Caco-2 (cell line): ENCODE measurements at regions not wholly inside any gene's neighbourhood (a gene's known extent, or its start where the extent isn't known, plus 50 kb on each side); places are given as distances from the start of the nearest gene placed in this dataset.
A peak's percentile ranks its signal among the peaks of the same experiment; 100 is the strongest.

Experiments
- BruUV-seq: library from RNA; stranded (reverse); fragments of 400-500 nt; replicated peaks from 2 replicates; lab custom pipeline; 2021; lab: Mats Ljungman, UMichigan
- CTCF ChIA-PET: fragments of 300-600 bp; sonication (Branson Sonifier 250); formaldehyde crosslinking; loops from one replicate; lab custom pipeline; 2022; ENCODE audit warnings: antibody characterized with exemption; lab: Charles Lee
- POLR2A ChIA-PET: fragments of 300-600 bp; sonication (Branson Sonifier 250); formaldehyde crosslinking; loops from one replicate; lab custom pipeline; 2022; ENCODE audit warnings: antibody characterized with exemption; lab: Charles Lee
- DNase-seq, 2 experiments: peaks; one replicate each; pipeline versions ENCODE4 v3.0.0 to v3.0.0-alpha.2; 2020 to 2022
- H3K27me3 ChIP-seq: replicated peaks from 2 replicates; pipeline ENCODE4 v1.6.0; 2011; ENCODE audit warnings: low read length; ENCODE audit not compliant: control insufficient read depth, insufficient read depth
- H3K36me3 ChIP-seq: 2 replicates; pipeline ENCODE4 v1.5.1; 2011; ENCODE audit warnings: low read length; ENCODE audit not compliant: control insufficient read depth, insufficient read depth
- H3K4me1 ChIP-seq: fragments of 250-450 bp; sonication (Bioruptor Pico); 2 replicates; pipeline ENCODE4 v1.5.1; 2020; ENCODE audit warnings: mild to moderate bottlenecking
- H3K4me3 ChIP-seq: 2 replicates; pipeline ENCODE4 v1.5.1; 2011; ENCODE audit warnings: low read depth, mild to moderate bottlenecking, control low read depth, low read length
- H3K9me3 ChIP-seq: fragments of 250-450 bp; sonication (Bioruptor Pico); 2 replicates; pipeline ENCODE4 v1.5.1; 2020; ENCODE audit warnings: mild to moderate bottlenecking, moderate library complexity
- H3K27ac Mint-ChIP-seq: one replicate; pipeline ENCODE4 v1.8.0; 2022; ENCODE audit warnings: mixed read lengths; ENCODE audit not compliant: unreplicated experiment
- H3K27me3 Mint-ChIP-seq: one replicate; pipeline ENCODE4 v1.8.0; 2022; ENCODE audit warnings: mixed read lengths; ENCODE audit not compliant: insufficient read depth, unreplicated experiment
- H3K36me3 Mint-ChIP-seq: one replicate; pipeline ENCODE4 v1.8.0; 2022; ENCODE audit warnings: mild to moderate bottlenecking, mixed read lengths; ENCODE audit not compliant: insufficient read depth, unreplicated experiment
- H3K4me1 Mint-ChIP-seq: one replicate; pipeline ENCODE4 v1.8.0; 2022; ENCODE audit warnings: low read depth, mixed read lengths; ENCODE audit not compliant: unreplicated experiment
- H3K4me3 Mint-ChIP-seq: one replicate; pipeline ENCODE4 v1.8.0; 2022; ENCODE audit warnings: mild to moderate bottlenecking, moderate library complexity, mixed read lengths; ENCODE audit not compliant: unreplicated experiment
- H3K9me3 Mint-ChIP-seq: one replicate; pipeline ENCODE4 v1.8.0; 2022; ENCODE audit warnings: mixed read lengths; ENCODE audit not compliant: unreplicated experiment
- intact Hi-C: fragments of 100-400 bp; cut with micrococcal nuclease; formaldehyde crosslinking; loops from one replicate; pipeline ENCODE4 v1.10.0; 2022; ENCODE audit not compliant: unreplicated experiment
- TF ChIP-seq, protein P1 (sequence below), 2 experiments: fragments of 200-600 bp in 1 of 2; IDR thresholded peaks; 1 replicate in 1 of 2; 2 replicates in 1 of 2; pipeline versions ENCODE4 v1.5.1 to v1.8.0; 2011 to 2022; ENCODE audit warnings: antibody characterized with exemption in 1 of 2, control low read depth in 1 of 2, inconsistent platforms in 1 of 2, low read depth in 1 of 2, low read length in 1 of 2, mild to moderate bottlenecking in 1 of 2, moderate library complexity in 1 of 2; ENCODE audit not compliant: insufficient read depth in 1 of 2, severe bottlenecking in 1 of 2, unreplicated experiment in 1 of 2

GRCh38 chr3:175965036-175965435 lies 1105.9 kb downstream of the NAALADL2 start:
- Mint-ChIP-seq H3K27me3 (no peaks in the 10 kb centered on the region), H3K27ac (no peak overlapping the region), H3K4me3 (no peak overlapping the region), H3K4me1 (no peaks in the 10 kb centered on the region), H3K36me3 (no peaks in the 10 kb centered on the region), H3K9me3 (peaks cover 33% of the 10 kb centered on the region)
- no peaks in the 10 kb centered on the region for H3K9me3 ChIP-seq
- DNase-seq: no peak
- TF ChIP-seq, protein P1, sequence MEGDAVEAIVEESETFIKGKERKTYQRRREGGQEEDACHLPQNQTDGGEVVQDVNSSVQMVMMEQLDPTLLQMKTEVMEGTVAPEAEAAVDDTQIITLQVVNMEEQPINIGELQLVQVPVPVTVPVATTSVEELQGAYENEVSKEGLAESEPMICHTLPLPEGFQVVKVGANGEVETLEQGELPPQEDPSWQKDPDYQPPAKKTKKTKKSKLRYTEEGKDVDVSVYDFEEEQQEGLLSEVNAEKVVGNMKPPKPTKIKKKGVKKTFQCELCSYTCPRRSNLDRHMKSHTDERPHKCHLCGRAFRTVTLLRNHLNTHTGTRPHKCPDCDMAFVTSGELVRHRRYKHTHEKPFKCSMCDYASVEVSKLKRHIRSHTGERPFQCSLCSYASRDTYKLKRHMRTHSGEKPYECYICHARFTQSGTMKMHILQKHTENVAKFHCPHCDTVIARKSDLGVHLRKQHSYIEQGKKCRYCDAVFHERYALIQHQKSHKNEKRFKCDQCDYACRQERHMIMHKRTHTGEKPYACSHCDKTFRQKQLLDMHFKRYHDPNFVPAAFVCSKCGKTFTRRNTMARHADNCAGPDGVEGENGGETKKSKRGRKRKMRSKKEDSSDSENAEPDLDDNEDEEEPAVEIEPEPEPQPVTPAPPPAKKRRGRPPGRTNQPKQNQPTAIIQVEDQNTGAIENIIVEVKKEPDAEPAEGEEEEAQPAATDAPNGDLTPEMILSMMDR (IDR thresholded peaks at IDR 0.05; ENCODE audit: insufficient read depth in 1 of 2, low read depth in 1 of 2, low read length in 1 of 2, severe bottlenecking in 1 of 2, unreplicated experiment in 1 of 2): no peak
- POLR2A ChIA-PET: no interaction called here
- CTCF ChIA-PET: no interaction called here
- no TSS peak for BruUV-seq
- no peaks in the 10 kb centered on the region for H3K4me1 ChIP-seq
- H3K27me3 ChIP-seq: no peaks in the 10 kb centered on the region
- H3K4me3 ChIP-seq: no peak overlapping the region
- H3K36me3 ChIP-seq: no peaks in the 10 kb centered on the region
- intact Hi-C loops: no loop called here

DNA sequence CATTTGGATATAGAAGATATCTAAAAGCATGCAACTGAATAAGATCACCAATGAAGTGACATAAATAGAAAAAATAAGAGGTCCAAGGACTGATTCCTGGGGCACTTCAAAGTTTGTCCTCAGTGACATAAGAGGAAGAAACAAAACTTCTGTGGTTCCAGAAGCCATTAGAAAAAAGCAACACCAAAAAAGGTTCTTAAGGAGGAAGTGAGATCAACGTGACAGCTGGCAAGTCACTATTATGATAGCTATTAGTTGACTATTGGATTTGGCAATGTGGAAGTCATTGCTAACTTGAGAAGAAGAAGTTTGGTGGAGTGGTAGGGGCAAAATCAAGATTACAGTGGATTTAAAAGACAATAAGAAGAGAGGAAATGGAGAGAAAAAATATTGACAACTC lies 1098.3 kb downstream of the NAALADL2 start:
- H3K27me3 ChIP-seq: no peaks in the 10 kb centered on the region
- H3K9me3 ChIP-seq: no peaks in the 10 kb centered on the region
- ChIA-PET CTCF (interaction anchor here (1.3 kb wide), 1 partner anchor 473 kb away, joined by 9 read pairs; no protein-coding TSS in a partner anchor), POLR2A (no interaction called here)
- intact Hi-C loops: loop anchor here (1.0 to 5.0 kb wide), 5 partner anchors 250 to 981 kb away; no protein-coding TSS in a partner anchor
- TF ChIP-seq, protein P1 (IDR thresholded peaks at IDR 0.05; ENCODE audit: insufficient read depth in 1 of 2, low read depth in 1 of 2, low read length in 1 of 2, severe bottlenecking in 1 of 2, unreplicated experiment in 1 of 2): no peak
- Mint-ChIP-seq H3K4me3 (no peak overlapping the region), H3K36me3 (no peaks in the 10 kb centered on the region), H3K27ac (no peak overlapping the region), H3K9me3 (peaks cover 17% of the 10 kb centered on the region), H3K27me3 (no peaks in the 10 kb centered on the region), H3K4me1 (peaks cover 9% of the 10 kb centered on the region)
- no peak for DNase-seq
- no peaks in the 10 kb centered on the region for H3K36me3 ChIP-seq
- H3K4me3 ChIP-seq: no peak overlapping the region
- no TSS peak for BruUV-seq
- H3K4me1 ChIP-seq: no peaks in the 10 kb centered on the region

DNA sequence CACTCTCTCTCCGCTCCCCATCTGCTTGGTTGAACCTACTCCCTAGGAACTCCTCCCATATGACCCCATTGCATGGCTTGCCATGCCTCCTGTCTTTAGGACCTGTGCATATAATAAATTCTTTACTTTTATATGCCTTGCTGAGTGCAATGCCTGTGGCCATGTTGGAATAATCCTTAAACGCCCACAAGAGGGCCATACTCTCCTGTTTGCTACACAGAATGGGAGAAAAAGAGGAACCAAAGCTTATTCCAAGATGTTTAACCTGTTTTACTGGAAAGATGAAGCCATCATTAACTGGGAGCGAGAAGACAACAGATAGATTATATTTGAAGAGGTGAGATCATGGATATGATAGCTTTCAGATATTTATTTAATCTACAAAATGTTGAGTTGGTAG lies 1097.8 kb downstream of the NAALADL2 start:
- Mint-ChIP-seq H3K36me3 (no peaks in the 10 kb centered on the region), H3K9me3 (peaks cover 17% of the 10 kb centered on the region), H3K4me1 (peaks cover 9% of the 10 kb centered on the region), H3K4me3 (no peak overlapping the region), H3K27ac (no peak overlapping the region), H3K27me3 (no peaks in the 10 kb centered on the region)
- H3K4me1 ChIP-seq: no peaks in the 10 kb centered on the region
- H3K9me3 ChIP-seq: no peaks in the 10 kb centered on the region
- CTCF ChIA-PET: interaction anchor here (1.3 kb wide), 1 partner anchor 474 kb away, joined by 9 read pairs; no protein-coding TSS in a partner anchor
- no peaks in the 10 kb centered on the region for H3K27me3 ChIP-seq
- H3K36me3 ChIP-seq: no peaks in the 10 kb centered on the region
- BruUV-seq: no TSS peak
- H3K4me3 ChIP-seq: no peak overlapping the region
- intact Hi-C loops: loop anchor here (1.0 to 5.0 kb wide), 5 partner anchors 250 to 982 kb away; no protein-coding TSS in a partner anchor
- peak in 1 of 2 experiments; percentile 41 for DNase-seq
- POLR2A ChIA-PET: no interaction called here
- TF ChIP-seq, protein P1 (IDR thresholded peaks at IDR 0.05; ENCODE audit: insufficient read depth in 1 of 2, low read depth in 1 of 2, low read length in 1 of 2, severe bottlenecking in 1 of 2, unreplicated experiment in 1 of 2): peak; percentile 26 to 42
